ENCODE measurements at regions not wholly inside any gene's neighbourhood (a gene's known extent, or its start where the extent isn't known, plus 50 kb on each side); places are given as distances from the start of the nearest gene placed in this dataset.

GRCh38 chr11:89608234-89608966 is 101.7 kb upstream of the TRIM77 start:
- H3K27ac ChIP-seq (ENCODE audit: low read depth, low read length), result no peak overlapping the region
- no peaks in the 10 kb centered on the region for H3K9me2 ChIP-seq (ENCODE audit: insufficient read depth)
- TF ChIP-seq REST (IDR thresholded peaks at IDR 0.05; ENCODE audit: low read depth), result no peak
- TF ChIP-seq SRF (IDR thresholded peaks at IDR 0.05; ENCODE audit: low read depth), result no peak
- TF ChIP-seq EZH2phosphoT487 (IDR thresholded peaks at IDR 0.05; ENCODE audit: borderline replicate concordance), result no peak
- TF ChIP-seq CEBPB (IDR thresholded peaks at IDR 0.05; ENCODE audit: low read depth), result no peak
- no peak for TF ChIP-seq CTCF (IDR thresholded peaks at IDR 0.05 in 2 of 3, conservative IDR thresholded peaks at IDR 0.05 in 1 of 3; ENCODE audit: borderline replicate concordance in 1 of 3, insufficient read depth in 1 of 3, low read depth in 2 of 3, low read length in 2 of 3)
- no peak for TF ChIP-seq YY1 (IDR thresholded peaks at IDR 0.05; ENCODE audit: extremely low read depth, insufficient replicate concordance, low read depth, low read length)
- no peak for TF ChIP-seq ELF1 (IDR thresholded peaks at IDR 0.05; ENCODE audit: borderline replicate concordance, low read depth)
- no peak for TF ChIP-seq EZH2 (IDR thresholded peaks at IDR 0.05)
- TF ChIP-seq SIN3A (IDR thresholded peaks at IDR 0.05; ENCODE audit: low read depth), result no peak
- TF ChIP-seq ZBTB33 (IDR thresholded peaks at IDR 0.05; ENCODE audit: extremely low read depth, insufficient replicate concordance, low read length), result no peak
- no peak for TF ChIP-seq FOSL1 (IDR thresholded peaks at IDR 0.05; ENCODE audit: low read depth)
- TF ChIP-seq POLR2AphosphoS5 (IDR thresholded peaks at IDR 0.05; ENCODE audit: low read depth, low read length), result no peak
- no peaks in the 10 kb centered on the region for H4K20me1 ChIP-seq (ENCODE audit: insufficient read depth)
- ChIA-PET RAD21 (ENCODE audit: low non-redundant PET in 1 of 2, low total read pairs in 2 of 2, uncharacterized antibody in 2 of 2, unreplicated experiment in 2 of 2) (no interaction called here), CTCF (interaction anchor here (1.1 kb wide), 1 partner anchor 109 kb away, joined by 3 read pairs; no protein-coding TSS in a partner anchor), POLR2A (no interaction called here)
- H3K36me3 ChIP-seq (ENCODE audit: control insufficient read depth in 1 of 2, insufficient read depth in 2 of 2, low read length in 2 of 2), result no peaks in the 10 kb centered on the region
- H3K9ac ChIP-seq (ENCODE audit: low read length), result no peak overlapping the region
- no peaks in the 10 kb centered on the region for H3K9me3 ChIP-seq (ENCODE audit: control insufficient read depth in 1 of 2, insufficient read depth in 1 of 2, low read depth in 1 of 2, low read length in 2 of 2)
- H3K4me2 ChIP-seq (ENCODE audit: low read length), result no peak overlapping the region
- H3K4me1 ChIP-seq (ENCODE audit: control insufficient read depth in 1 of 2, insufficient read depth in 2 of 2, low read length in 2 of 2), result no peaks in the 10 kb centered on the region
- no TSS peak for BruUV-seq (replicated peaks)
- H3K27me3 ChIP-seq (ENCODE audit: insufficient read depth, low read length), result no peaks in the 10 kb centered on the region
- no peak for DNase-seq (ENCODE audit: low read depth, low spot score)
- no peak for ATAC-seq
- intact Hi-C loops (cut with micrococcal nuclease), result no loop called here
- H2AFZ ChIP-seq (ENCODE audit: low read depth, low read length, poor library complexity, severe bottlenecking), result no peak overlapping the region
- no peak overlapping the region for H3K4me3 ChIP-seq (replicated peaks in 1 of 2; ENCODE audit: low read depth in 1 of 2, low read length in 2 of 2)
- no peaks in the 10 kb centered on the region for H3K79me2 ChIP-seq (ENCODE audit: insufficient read depth, low read length)
